CD4-positive, alpha-beta T cell (primary cell): ENCODE measurements at regions not wholly inside any gene's neighbourhood (a gene's known extent, or its start where the extent isn't known, plus 50 kb on each side); places are given as distances from the start of the nearest gene placed in this dataset.

Experiments used
- ATAC-seq: fragments of 200-7000 bp; cut with Tn5 transposase; one replicate; pipeline ENCODE4 v1.10.0; 2022; ENCODE audit warnings: mild to moderate bottlenecking; ENCODE audit not compliant: poor library complexity
- CTCF ChIA-PET: fragments of 350-600 bp; sonication (Branson Sonifier 250); formaldehyde crosslinking; loops from one replicate; lab custom pipeline; 2021; ENCODE audit warnings: antibody characterized with exemption, inconsistent platforms; lab: Charles Lee
- POLR2A ChIA-PET: fragments of 350-600 bp; sonication (Branson Sonifier 250); formaldehyde crosslinking; loops from one replicate; lab custom pipeline; 2021; ENCODE audit warnings: antibody characterized with exemption, inconsistent platforms; lab: Charles Lee
- DNase-seq, 14 experiments: peaks; one replicate each; pipeline ENCODE4 v3.0.0-alpha.2; 2013 to 2020; ENCODE audit warnings: mixed read lengths in 2 of 14
- H3K27ac ChIP-seq, 2 donors: one replicate each; pipeline versions ENCODE4 v1.5.1 to v1.7.0; 2013; ENCODE audit warnings: low read length in 2 of 2, low read depth in 1 of 2, mild to moderate bottlenecking in 1 of 2
- H3K27me3 ChIP-seq, 2 experiments: 1 replicate in 1 of 2; 2 replicates in 1 of 2; pipeline versions ENCODE4 v1.6.1 to v1.7.0; 2013; ENCODE audit warnings: low read length in 2 of 2, control low read depth in 1 of 2, mild to moderate bottlenecking in 1 of 2, moderate library complexity in 1 of 2; ENCODE audit not compliant: insufficient read depth in 2 of 2, control insufficient read depth in 1 of 2
- H3K36me3 ChIP-seq: one replicate; pipeline ENCODE4 v1.6.1; 2013; ENCODE audit warnings: low read length, control low read depth; ENCODE audit not compliant: insufficient read depth
- H3K4me1 ChIP-seq: one replicate; pipeline ENCODE4 v1.6.1; 2013; ENCODE audit warnings: low read length, control low read depth; ENCODE audit not compliant: insufficient read depth
- H3K4me3 ChIP-seq: one replicate; pipeline ENCODE4 v1.5.1; 2013; ENCODE audit warnings: mild to moderate bottlenecking, low read length, moderate library complexity
- H3K9me3 ChIP-seq, 2 experiments: 1 replicate in 1 of 2; 2 replicates in 1 of 2; pipeline versions ENCODE4 v1.6.1 to v1.7.0; 2013; ENCODE audit warnings: low read length in 2 of 2, mild to moderate bottlenecking in 2 of 2, control low read depth in 1 of 2, moderate library complexity in 1 of 2; ENCODE audit not compliant: control insufficient read depth in 1 of 2, insufficient read depth in 1 of 2
- H3K27ac Mint-ChIP-seq: one replicate; pipeline ENCODE4 v1.8.0; 2020; ENCODE audit warnings: mixed read lengths
- H3K27me3 Mint-ChIP-seq: one replicate; pipeline ENCODE4 v1.8.0; 2021; ENCODE audit warnings: mixed read lengths
- H3K36me3 Mint-ChIP-seq: one replicate; pipeline ENCODE4 v1.8.0; 2021; ENCODE audit warnings: low read depth, mixed read lengths
- H3K4me1 Mint-ChIP-seq: one replicate; pipeline ENCODE4 v1.8.0; 2021; ENCODE audit warnings: low read depth, mixed read lengths
- H3K4me3 Mint-ChIP-seq: one replicate; pipeline ENCODE4 v1.8.0; 2020; ENCODE audit warnings: mild to moderate bottlenecking, mixed read lengths
- H3K9me3 Mint-ChIP-seq: one replicate; pipeline ENCODE4 v1.8.0; 2020; ENCODE audit warnings: mixed read lengths
- intact Hi-C, 2 experiments: fragments of 100-400 bp; cut with DNase I in 1 of 2; cut with micrococcal nuclease in 1 of 2; formaldehyde crosslinking; loops; one replicate each; pipeline versions ENCODE4 v1.15.1 to v1.9.0; 2023 to 2025; cut with DNase I, micrococcal nuclease
- TF ChIP-seq, protein P1 (sequence below): fragments of 200-600 bp; IDR thresholded peaks from one replicate; pipeline ENCODE4 v1.8.0; 2022; ENCODE audit warnings: antibody characterized with exemption, mild to moderate bottlenecking

DNA sequence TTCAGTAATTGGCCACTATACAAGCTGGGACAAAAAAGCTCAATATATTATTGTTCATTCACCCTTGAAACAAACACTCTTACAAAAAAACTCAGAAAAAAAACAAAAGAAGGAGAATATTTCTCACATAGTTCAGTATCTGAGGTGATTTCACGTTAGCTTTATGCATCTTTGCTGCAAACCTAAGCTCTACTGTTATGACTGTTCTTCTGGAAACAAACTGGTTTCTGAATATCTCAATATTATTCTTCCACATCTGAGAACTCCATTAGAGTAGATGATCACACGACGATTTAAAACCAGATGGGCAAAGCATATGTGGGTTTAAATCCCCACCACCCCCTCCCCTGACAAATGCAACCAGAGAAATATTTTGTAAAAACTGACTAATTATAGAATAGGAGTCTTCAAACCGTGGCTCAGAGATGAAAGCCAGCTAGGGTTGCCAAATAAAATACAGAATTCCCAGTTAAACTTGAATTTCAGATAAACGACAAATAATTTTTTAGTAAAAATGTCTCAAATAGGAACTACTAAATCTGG, 182.0 kb upstream of the FAM241A start:
- no peaks in the 10 kb centered on the region for H3K4me1 ChIP-seq
- CTCF ChIA-PET, result no interaction called here
- intact Hi-C loops, result no loop called here
- Mint-ChIP-seq H3K27me3 (no peaks in the 10 kb centered on the region), H3K9me3 (no peaks in the 10 kb centered on the region), H3K4me1 (no peaks in the 10 kb centered on the region), H3K4me3 (no peak overlapping the region), H3K27ac (no peak overlapping the region), H3K36me3 (no peaks in the 10 kb centered on the region)
- TF ChIP-seq, protein P1, sequence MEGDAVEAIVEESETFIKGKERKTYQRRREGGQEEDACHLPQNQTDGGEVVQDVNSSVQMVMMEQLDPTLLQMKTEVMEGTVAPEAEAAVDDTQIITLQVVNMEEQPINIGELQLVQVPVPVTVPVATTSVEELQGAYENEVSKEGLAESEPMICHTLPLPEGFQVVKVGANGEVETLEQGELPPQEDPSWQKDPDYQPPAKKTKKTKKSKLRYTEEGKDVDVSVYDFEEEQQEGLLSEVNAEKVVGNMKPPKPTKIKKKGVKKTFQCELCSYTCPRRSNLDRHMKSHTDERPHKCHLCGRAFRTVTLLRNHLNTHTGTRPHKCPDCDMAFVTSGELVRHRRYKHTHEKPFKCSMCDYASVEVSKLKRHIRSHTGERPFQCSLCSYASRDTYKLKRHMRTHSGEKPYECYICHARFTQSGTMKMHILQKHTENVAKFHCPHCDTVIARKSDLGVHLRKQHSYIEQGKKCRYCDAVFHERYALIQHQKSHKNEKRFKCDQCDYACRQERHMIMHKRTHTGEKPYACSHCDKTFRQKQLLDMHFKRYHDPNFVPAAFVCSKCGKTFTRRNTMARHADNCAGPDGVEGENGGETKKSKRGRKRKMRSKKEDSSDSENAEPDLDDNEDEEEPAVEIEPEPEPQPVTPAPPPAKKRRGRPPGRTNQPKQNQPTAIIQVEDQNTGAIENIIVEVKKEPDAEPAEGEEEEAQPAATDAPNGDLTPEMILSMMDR, result no peak
- ATAC-seq (no peak), DNase-seq (no peak)
- H3K9me3 ChIP-seq, result no peaks in the 10 kb centered on the region
- H3K27ac ChIP-seq, result no peak overlapping the region
- H3K36me3 ChIP-seq, result no peaks in the 10 kb centered on the region
- H3K27me3 ChIP-seq, result no peaks in the 10 kb centered on the region
- no peak overlapping the region for H3K4me3 ChIP-seq
- POLR2A ChIA-PET, result no interaction called here

DNA sequence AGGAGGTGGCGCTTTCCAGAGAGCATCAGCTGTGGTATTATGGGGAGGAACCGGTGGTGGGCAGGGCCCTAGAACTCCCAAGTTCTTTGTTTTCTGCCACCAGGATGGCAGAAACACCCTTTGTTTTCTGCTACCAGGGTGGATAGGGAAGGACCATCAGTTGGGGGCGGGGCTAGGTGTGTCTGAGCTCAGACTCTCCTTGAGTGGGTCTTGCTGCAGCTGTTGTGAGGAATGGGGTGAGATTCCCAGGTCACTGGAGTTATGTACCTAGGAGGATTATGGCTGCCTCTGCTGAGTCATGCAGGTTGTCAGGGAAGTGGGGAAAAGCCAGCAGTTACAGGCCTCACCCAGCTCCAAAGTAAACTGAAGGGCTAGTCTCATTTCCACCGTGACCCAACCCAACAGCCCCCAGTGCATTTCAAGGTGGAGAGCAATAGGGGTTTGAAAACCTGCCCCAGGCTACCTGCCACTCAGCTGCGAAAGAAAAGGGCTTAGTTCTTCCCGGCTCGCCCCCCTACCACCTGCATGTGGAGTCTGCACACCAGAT, 167.8 kb upstream of the FAM241A start:
- H3K36me3 Mint-ChIP-seq, result no peaks in the 10 kb centered on the region
- POLR2A ChIA-PET, result no interaction called here
- no peak for DNase-seq
- TF ChIP-seq, protein P1, result no peak
- peaks cover 10% of the 10 kb centered on the region for H3K27me3 Mint-ChIP-seq
- Histone ChIP-seq H3K4me1 (no peaks in the 10 kb centered on the region), H3K36me3 (no peaks in the 10 kb centered on the region), H3K27me3 (no peaks in the 10 kb centered on the region), H3K27ac (no peak overlapping the region), H3K9me3 (peaks cover 0 to 3% of the 10 kb centered on the region in 2 experiments), H3K4me3 (no peak overlapping the region)
- CTCF ChIA-PET, result no interaction called here
- H3K9me3 Mint-ChIP-seq, result peaks cover 12% of the 10 kb centered on the region
- H3K4me3 Mint-ChIP-seq, result no peak overlapping the region
- ATAC-seq, result no peak
- H3K27ac Mint-ChIP-seq, result no peak overlapping the region
- intact Hi-C loops, result no loop called here
- H3K4me1 Mint-ChIP-seq, result no peaks in the 10 kb centered on the region

DNA sequence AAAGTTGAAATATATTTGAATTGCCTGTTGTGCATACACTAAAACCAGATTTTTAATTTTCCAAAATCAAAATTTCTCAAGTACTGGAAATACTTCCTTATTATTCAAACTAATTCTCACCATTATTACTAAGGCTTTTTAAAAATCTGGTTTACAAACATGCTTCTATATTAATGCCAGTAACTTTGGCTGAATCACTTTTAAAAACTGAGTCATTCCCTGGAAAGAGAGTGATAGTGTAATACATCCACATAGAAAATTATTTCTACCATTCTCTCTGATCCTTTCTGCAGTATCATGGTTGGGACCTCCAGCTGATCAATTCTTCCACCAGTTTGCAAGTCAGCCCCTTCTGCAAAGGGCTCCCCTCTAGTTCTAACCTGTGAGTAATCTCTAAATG, 165.3 kb upstream of the FAM241A start:
- Mint-ChIP-seq H3K27me3 (peaks cover 26% of the 10 kb centered on the region), H3K27ac (no peak overlapping the region), H3K4me3 (no peak overlapping the region), H3K36me3 (no peaks in the 10 kb centered on the region), H3K9me3 (peaks cover 12% of the 10 kb centered on the region), H3K4me1 (no peaks in the 10 kb centered on the region)
- Histone ChIP-seq H3K4me3 (no peak overlapping the region), H3K4me1 (no peaks in the 10 kb centered on the region), H3K9me3 (peaks cover 0 to 3% of the 10 kb centered on the region in 2 experiments), H3K27ac (no peak overlapping the region), H3K27me3 (peaks cover 0 to 6% of the 10 kb centered on the region in 2 experiments), H3K36me3 (no peaks in the 10 kb centered on the region)
- DNase-seq, result no peak
- TF ChIP-seq, protein P1, result no peak
- intact Hi-C loops, result no loop called here
- POLR2A ChIA-PET, result no interaction called here
- no peak for ATAC-seq
- CTCF ChIA-PET, result no interaction called here
